IPS-18a (cell line): ENCODE measurements at regions not wholly inside any gene's neighbourhood (a gene's known extent, or its start where the extent isn't known, plus 50 kb on each side); places are given as distances from the start of the nearest gene placed in this dataset.

Experiments used
- H3K27ac ChIP-seq: one replicate; pipeline ENCODE4 v1.5.1; 2013; ENCODE audit warnings: low read length
- H3K27me3 ChIP-seq: one replicate; pipeline ENCODE4 v1.6.1; 2013; ENCODE audit warnings: mild to moderate bottlenecking, low read length; ENCODE audit not compliant: control insufficient read depth, insufficient read depth
- H3K36me3 ChIP-seq: one replicate; pipeline ENCODE4 v1.6.1; 2013; ENCODE audit warnings: low read depth, low read length; ENCODE audit not compliant: control insufficient read depth
- H3K4me1 ChIP-seq: one replicate; pipeline ENCODE4 v1.6.1; 2013; ENCODE audit warnings: low read depth, low read length; ENCODE audit not compliant: control insufficient read depth
- H3K4me3 ChIP-seq: one replicate; pipeline ENCODE4 v1.5.1; 2013; ENCODE audit warnings: low read length
- H3K9ac ChIP-seq: one replicate; pipeline ENCODE4 v1.6.1; 2013; ENCODE audit warnings: mild to moderate bottlenecking, low read length, moderate library complexity
- H3K9me3 ChIP-seq: one replicate; pipeline ENCODE4 v1.6.1; 2013; ENCODE audit warnings: low read depth, low read length; ENCODE audit not compliant: control insufficient read depth

- H3K9ac ChIP-seq, result no peak overlapping the region
- no peak overlapping the region for H3K27ac ChIP-seq
- H3K27me3 ChIP-seq, result no peaks in the 10 kb centered on the region
- no peaks in the 10 kb centered on the region for H3K9me3 ChIP-seq
- no peak overlapping the region for H3K4me3 ChIP-seq
- no peaks in the 10 kb centered on the region for H3K36me3 ChIP-seq
- H3K4me1 ChIP-seq, result no peaks in the 10 kb centered on the region
Observed at GRCh38 chr12:74071182-74071581, 466.5 kb upstream of the ATXN7L3B start.

DNA sequence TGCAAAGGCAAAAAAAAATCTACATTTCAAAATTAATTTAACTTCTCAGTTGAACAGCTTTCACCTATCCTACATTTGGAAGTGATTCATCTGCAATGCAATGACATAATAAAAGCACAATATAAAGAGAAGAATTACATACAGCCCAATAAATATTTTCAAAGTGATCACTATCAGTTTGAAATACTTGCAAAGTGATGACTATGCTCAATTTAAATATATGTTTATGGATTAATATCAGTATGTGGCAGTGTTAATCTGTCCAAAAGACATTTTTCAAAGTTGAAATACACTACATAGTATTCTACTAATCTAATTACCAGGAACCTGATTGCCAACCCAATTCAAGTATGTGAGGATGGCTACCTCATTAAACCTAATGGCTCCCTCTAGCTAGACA, 460.7 kb upstream of the ATXN7L3B start:
- H3K4me1 ChIP-seq, result no peaks in the 10 kb centered on the region

DNA sequence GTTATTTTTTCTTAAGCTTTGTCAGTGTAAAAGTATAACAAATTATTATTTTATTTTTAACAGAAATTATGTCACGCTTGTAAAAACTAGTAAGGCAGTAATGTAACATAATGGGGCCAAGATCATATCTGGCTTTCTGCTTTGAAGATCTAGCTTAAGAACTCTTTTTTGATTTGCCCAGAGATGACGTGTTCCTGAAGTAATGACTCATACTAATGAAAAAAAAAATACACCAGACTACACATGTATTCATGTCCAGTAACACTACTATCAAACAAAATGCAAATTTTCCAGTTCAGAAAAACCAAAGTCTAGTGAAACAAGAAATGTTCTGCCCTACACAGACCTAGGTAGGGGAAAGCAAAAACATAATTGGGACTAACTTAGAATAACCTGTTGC, 432.2 kb upstream of the ATXN7L3B start:
- H3K9me3 ChIP-seq, result no peaks in the 10 kb centered on the region
- no peak overlapping the region for H3K9ac ChIP-seq
- no peak overlapping the region for H3K27ac ChIP-seq
- no peak overlapping the region for H3K4me3 ChIP-seq
- H3K4me1 ChIP-seq, result no peaks in the 10 kb centered on the region
- H3K36me3 ChIP-seq, result no peaks in the 10 kb centered on the region
- H3K27me3 ChIP-seq, result no peaks in the 10 kb centered on the region

More for the DNA sequence above, 460.7 kb upstream of the ATXN7L3B start:
- H3K9me3 ChIP-seq, result no peaks in the 10 kb centered on the region
- H3K4me3 ChIP-seq, result no peak overlapping the region
- H3K27ac ChIP-seq, result no peak overlapping the region
- no peaks in the 10 kb centered on the region for H3K27me3 ChIP-seq
- H3K9ac ChIP-seq, result no peak overlapping the region
- H3K36me3 ChIP-seq, result no peaks in the 10 kb centered on the region

GRCh38 chr12:74108729-74109128, 428.9 kb upstream of the ATXN7L3B start:
- Histone ChIP-seq H3K27me3 (no peaks in the 10 kb centered on the region), H3K27ac (no peak overlapping the region), H3K4me1 (no peaks in the 10 kb centered on the region), H3K9ac (no peak overlapping the region), H3K36me3 (no peaks in the 10 kb centered on the region), H3K4me3 (no peak overlapping the region), H3K9me3 (no peaks in the 10 kb centered on the region)

DNA sequence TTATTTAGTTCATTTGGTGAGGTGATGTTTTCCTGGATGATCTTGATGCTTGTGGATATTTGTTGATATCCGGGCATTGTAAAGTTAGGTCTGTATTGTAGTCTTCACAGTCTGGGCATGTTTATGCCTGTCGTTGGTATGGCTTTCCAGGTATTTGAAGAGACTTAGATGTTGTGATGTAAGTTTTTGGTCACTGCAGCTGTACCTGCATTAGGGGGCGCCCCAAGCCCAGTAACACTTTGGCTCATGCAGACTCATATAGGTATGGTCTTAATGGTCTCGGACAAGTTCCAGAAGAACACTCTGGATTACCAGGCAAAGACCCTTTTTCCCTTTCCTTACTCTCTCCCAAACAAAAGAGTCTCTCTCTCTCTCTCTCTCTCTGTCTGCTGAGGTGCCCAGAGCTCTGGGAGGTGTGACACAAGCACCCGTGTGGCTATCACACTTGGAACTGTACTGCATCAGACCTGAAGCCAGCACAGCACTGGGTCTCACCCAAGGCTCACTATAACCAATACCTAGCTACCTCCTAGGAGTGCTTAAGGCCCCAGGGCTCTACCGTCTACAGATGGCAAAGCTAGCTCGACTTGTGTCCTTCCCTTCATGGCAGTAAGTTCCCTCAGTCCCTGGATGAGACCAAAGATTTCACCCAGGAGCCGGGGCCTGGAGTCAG, 425.8 kb upstream of the ATXN7L3B start:
- no peak overlapping the region for H3K9ac ChIP-seq
- H3K4me1 ChIP-seq, result no peaks in the 10 kb centered on the region
- no peaks in the 10 kb centered on the region for H3K36me3 ChIP-seq
- H3K9me3 ChIP-seq, result no peaks in the 10 kb centered on the region
- no peaks in the 10 kb centered on the region for H3K27me3 ChIP-seq
- no peak overlapping the region for H3K4me3 ChIP-seq
- H3K27ac ChIP-seq, result no peak overlapping the region

DNA sequence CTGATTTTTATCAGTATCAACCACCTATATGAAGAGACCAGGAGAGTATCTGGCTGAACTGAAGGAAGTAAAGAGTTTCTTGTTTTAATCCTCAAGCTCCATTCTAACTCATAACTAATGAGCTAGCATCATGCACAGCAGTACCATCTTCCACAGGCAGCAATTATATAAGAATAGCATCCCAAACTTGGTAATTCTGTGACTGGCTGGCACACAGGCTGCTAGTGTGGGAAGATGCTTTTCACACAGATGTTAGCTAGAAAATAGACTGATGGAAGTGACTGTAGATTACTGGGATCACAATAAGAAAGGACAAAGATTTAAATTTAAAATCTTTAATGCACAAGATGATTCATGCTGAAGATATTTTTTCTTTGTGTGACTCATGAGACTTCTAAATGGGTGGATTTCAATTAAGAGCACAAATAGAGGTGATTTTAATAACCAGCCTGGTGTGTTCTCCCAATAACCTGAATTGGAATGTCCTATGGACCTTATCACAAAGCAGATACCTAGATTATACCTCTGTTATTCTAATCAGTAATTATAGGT, 417.7 kb upstream of the ATXN7L3B start:
- H3K4me3 ChIP-seq, result no peak overlapping the region
- H3K27me3 ChIP-seq, result no peaks in the 10 kb centered on the region
- no peaks in the 10 kb centered on the region for H3K4me1 ChIP-seq
- no peaks in the 10 kb centered on the region for H3K9me3 ChIP-seq
- H3K36me3 ChIP-seq, result no peaks in the 10 kb centered on the region
- no peak overlapping the region for H3K27ac ChIP-seq
- H3K9ac ChIP-seq, result no peak overlapping the region

- H3K4me3 ChIP-seq, result no peak overlapping the region
- no peaks in the 10 kb centered on the region for H3K36me3 ChIP-seq
- H3K27me3 ChIP-seq, result no peaks in the 10 kb centered on the region
Observed at GRCh38 chr12:74120644-74121043, 417.0 kb upstream of the ATXN7L3B start.

DNA sequence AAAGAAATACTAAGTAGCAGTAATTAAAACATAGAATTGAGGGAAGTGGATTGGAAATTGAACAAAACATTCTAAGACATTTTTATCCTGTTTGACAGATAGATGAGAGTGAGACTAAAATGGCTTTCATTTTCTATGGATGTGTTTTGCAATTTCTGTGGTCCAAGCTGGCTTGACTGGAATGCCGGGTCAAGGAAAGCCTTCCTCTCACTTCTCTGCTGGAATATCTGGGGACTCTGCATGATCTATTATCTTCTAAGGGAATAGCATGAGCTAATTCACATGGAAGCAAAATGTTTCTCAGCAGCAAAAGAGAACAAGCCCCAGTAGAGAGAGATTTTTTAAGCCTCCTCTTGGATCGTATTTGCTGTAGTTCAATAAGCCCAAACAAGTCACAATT, 407.9 kb upstream of the ATXN7L3B start:
- Histone ChIP-seq H3K36me3 (no peaks in the 10 kb centered on the region), H3K4me1 (no peaks in the 10 kb centered on the region), H3K9me3 (no peaks in the 10 kb centered on the region), H3K27ac (no peak overlapping the region), H3K9ac (no peak overlapping the region), H3K4me3 (no peak overlapping the region), H3K27me3 (no peaks in the 10 kb centered on the region)

More at GRCh38 chr12:74120644-74121043, 417.0 kb upstream of the ATXN7L3B start:
- H3K9me3 ChIP-seq, result no peaks in the 10 kb centered on the region
- H3K4me1 ChIP-seq, result no peaks in the 10 kb centered on the region
- no peak overlapping the region for H3K9ac ChIP-seq
- no peak overlapping the region for H3K27ac ChIP-seq

DNA sequence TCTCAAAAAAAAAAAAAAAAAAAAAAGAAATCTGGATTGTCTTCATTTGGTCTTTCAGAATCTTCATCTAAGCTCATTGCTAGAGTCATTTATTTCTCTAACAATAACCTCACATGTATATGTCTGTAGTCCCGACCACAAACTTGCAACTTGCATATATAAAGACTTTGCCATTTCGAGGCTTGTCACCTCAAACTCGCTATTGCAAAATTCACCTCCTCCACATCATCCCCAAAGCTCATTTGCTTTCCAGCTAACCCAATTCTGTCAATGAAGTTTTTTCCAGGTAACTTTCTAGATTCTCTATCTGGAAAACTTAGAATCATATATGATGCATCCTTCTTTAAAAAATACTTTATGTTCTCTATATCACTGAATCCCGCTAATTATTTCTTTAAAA, 393.2 kb upstream of the ATXN7L3B start:
- no peak overlapping the region for H3K27ac ChIP-seq
- H3K9me3 ChIP-seq, result no peaks in the 10 kb centered on the region
- H3K4me3 ChIP-seq, result no peak overlapping the region
- no peaks in the 10 kb centered on the region for H3K36me3 ChIP-seq
- H3K9ac ChIP-seq, result no peak overlapping the region
- H3K27me3 ChIP-seq, result no peaks in the 10 kb centered on the region
- H3K4me1 ChIP-seq, result no peaks in the 10 kb centered on the region

GRCh38 chr12:74145328-74145727, 392.3 kb upstream of the ATXN7L3B start:
- no peak overlapping the region for H3K27ac ChIP-seq
- H3K4me1 ChIP-seq, result no peaks in the 10 kb centered on the region

GRCh38 chr12:74148849-74149248, 388.8 kb upstream of the ATXN7L3B start:
- Histone ChIP-seq H3K4me1 (no peaks in the 10 kb centered on the region), H3K27ac (no peak overlapping the region), H3K36me3 (no peaks in the 10 kb centered on the region), H3K9me3 (no peaks in the 10 kb centered on the region), H3K9ac (no peak overlapping the region), H3K4me3 (no peak overlapping the region), H3K27me3 (peaks cover 6% of the 10 kb centered on the region)

More at GRCh38 chr12:74145328-74145727, 392.3 kb upstream of the ATXN7L3B start:
- Histone ChIP-seq H3K27me3 (no peaks in the 10 kb centered on the region), H3K9ac (no peak overlapping the region), H3K9me3 (no peaks in the 10 kb centered on the region), H3K4me3 (no peak overlapping the region), H3K36me3 (no peaks in the 10 kb centered on the region)

- Histone ChIP-seq H3K36me3 (no peaks in the 10 kb centered on the region), H3K9ac (no peak overlapping the region), H3K4me3 (no peak overlapping the region), H3K4me1 (no peaks in the 10 kb centered on the region), H3K27me3 (peaks cover 8% of the 10 kb centered on the region), H3K27ac (no peak overlapping the region), H3K9me3 (no peaks in the 10 kb centered on the region)
Observed at GRCh38 chr12:74152370-74152769, 385.3 kb upstream of the ATXN7L3B start.
